ENCODE measurements at regions not wholly inside any gene's neighbourhood (a gene's known extent, or its start where the extent isn't known, plus 50 kb on each side); places are given as distances from the start of the nearest gene placed in this dataset.

- TF ChIP-seq CTCF (IDR thresholded peaks at IDR 0.05): no peak
- no peak for TF ChIP-seq EZH2 (IDR thresholded peaks at IDR 0.05; ENCODE audit: borderline replicate concordance, insufficient read depth, low read depth, low read length, poor library complexity, severe bottlenecking)
These were observed 132.1 kb downstream of the INHBA start for GRCh38 chr7:41570766-41571165.
